Panc1 (cell line): ENCODE measurements at regions not wholly inside any gene's neighbourhood (a gene's known extent, or its start where the extent isn't known, plus 50 kb on each side); places are given as distances from the start of the nearest gene placed in this dataset.
"Not testable (repeated sequence)": the region's sequence is repeated elsewhere in the genome, so short reads cannot be mapped to it uniquely, and the experiment has no call there.

Source experiments
- POLR2AphosphoS5 ChIP-seq: IDR thresholded peaks from 2 replicates; pipeline ENCODE4 v1.6.1; 2012; ENCODE audit warnings: mild to moderate bottlenecking, low read depth, low read length, moderate library complexity
- TF ChIP-seq, protein P1 (sequence below): fragments of 450-650 bp; IDR thresholded peaks from 2 replicates; pipeline ENCODE4 v1.5.1; 2017; ENCODE audit warnings: mild to moderate bottlenecking

DNA sequence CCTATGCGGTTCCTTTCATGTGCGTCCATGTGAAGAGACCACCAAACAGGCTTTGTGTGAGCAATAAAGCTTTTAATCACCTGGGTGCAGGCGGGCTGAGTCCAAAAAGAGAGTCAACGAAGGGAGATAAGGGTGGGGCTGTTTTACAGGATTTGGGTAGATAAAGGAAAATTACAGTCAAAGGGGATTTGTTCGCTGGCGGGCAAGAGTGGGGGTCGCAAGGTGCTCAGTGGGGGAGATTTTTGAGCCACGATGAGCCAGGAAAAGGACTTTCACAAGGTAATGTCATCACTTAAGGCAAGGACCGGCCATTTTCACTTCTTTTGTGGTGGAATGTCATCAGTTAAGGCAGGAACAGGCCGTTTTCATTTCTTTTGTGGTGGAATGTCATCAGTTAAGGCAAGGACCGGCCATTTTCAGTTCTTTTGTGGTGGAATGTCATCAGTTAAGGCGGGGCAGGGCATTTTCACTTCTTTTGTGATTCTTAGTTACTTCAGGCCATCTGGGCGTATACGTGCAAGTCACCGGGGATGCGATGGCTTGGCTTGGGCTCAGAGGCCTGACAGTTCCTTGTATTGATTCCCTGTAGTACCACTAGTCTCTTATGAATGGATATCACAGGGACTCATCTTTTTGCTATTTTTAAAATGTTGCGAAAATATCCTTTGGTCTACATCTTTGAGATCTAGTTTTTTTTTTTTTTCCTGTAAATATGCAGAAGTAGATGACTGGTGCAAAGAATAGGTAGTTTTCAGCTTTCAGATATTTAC is 371.2 kb upstream of the SEMA6A start:
- TF ChIP-seq, protein P1, sequence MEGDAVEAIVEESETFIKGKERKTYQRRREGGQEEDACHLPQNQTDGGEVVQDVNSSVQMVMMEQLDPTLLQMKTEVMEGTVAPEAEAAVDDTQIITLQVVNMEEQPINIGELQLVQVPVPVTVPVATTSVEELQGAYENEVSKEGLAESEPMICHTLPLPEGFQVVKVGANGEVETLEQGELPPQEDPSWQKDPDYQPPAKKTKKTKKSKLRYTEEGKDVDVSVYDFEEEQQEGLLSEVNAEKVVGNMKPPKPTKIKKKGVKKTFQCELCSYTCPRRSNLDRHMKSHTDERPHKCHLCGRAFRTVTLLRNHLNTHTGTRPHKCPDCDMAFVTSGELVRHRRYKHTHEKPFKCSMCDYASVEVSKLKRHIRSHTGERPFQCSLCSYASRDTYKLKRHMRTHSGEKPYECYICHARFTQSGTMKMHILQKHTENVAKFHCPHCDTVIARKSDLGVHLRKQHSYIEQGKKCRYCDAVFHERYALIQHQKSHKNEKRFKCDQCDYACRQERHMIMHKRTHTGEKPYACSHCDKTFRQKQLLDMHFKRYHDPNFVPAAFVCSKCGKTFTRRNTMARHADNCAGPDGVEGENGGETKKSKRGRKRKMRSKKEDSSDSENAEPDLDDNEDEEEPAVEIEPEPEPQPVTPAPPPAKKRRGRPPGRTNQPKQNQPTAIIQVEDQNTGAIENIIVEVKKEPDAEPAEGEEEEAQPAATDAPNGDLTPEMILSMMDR, result not testable (repeated sequence)
- not testable (repeated sequence) for TF ChIP-seq POLR2AphosphoS5
